HepG2 (cell line): ENCODE measurements at regions not wholly inside any gene's neighbourhood (a gene's known extent, or its start where the extent isn't known, plus 50 kb on each side); places are given as distances from the start of the nearest gene placed in this dataset.

Experiments used
- ATAC-seq: fragments of 200-7000 bp; cut with Tn5 transposase; 3 replicates; pipeline ENCODE4 v1.9.1; 2020; ENCODE audit warnings: mild to moderate bottlenecking, moderate library complexity
- BruUV-seq: library from RNA; stranded (reverse); fragments of 400-500 nt; replicated peaks from 2 replicates; lab custom pipeline; 2021; lab: Mats Ljungman, UMichigan
- CTCF ChIA-PET: fragments of 300-600 bp; formaldehyde crosslinking; extraction: SDS; loops from one replicate; lab custom pipeline; 2021; ENCODE audit warnings: low total read pairs, inconsistent platforms, low intra/inter-chr PET ratio; lab: Yijun Ruan, JAX
- POLR2A ChIA-PET: fragments of 350-600 bp; sonication (Branson Sonifier 250); formaldehyde crosslinking; loops from one replicate; lab custom pipeline; 2020; ENCODE audit warnings: antibody characterized with exemption, inconsistent platforms; lab: Yijun Ruan, JAX
- DNase-seq: peaks from one replicate; pipeline ENCODE4 v3.0.0-alpha.2; 2015; ENCODE audit warnings: low spot score
- FAIRE-seq: peaks from 3 replicates; lab custom pipeline; 2011; peaks lifted over from hg19 to GRCh38; lab: Jason Lieb, UNC
- H2AFZ ChIP-seq: one replicate; pipeline ENCODE4 v1.6.1; 2011; ENCODE audit warnings: low read length, inconsistent platforms
- H3K27ac ChIP-seq: fragments of 300-600 bp; 3 replicates; pipeline ENCODE4 v1.8.0; 2011; ENCODE audit warnings: mixed run types, mild to moderate bottlenecking, mixed read lengths, low read length, inconsistent platforms; ENCODE audit not compliant: insufficient read depth; ENCODE audit errors: extremely low read length
- H3K27me3 ChIP-seq, 2 experiments: fragments of 200-600 bp in 1 of 2; 2 replicates in 1 of 2; 3 replicates in 1 of 2; pipeline versions ENCODE4 v1.6.0 to v1.8.0; 2011; ENCODE audit warnings: low read length in 2 of 2, mild to moderate bottlenecking in 2 of 2, moderate library complexity in 2 of 2, inconsistent platforms in 1 of 2; ENCODE audit not compliant: insufficient read depth in 2 of 2, control insufficient read depth in 1 of 2
- H3K36me3 ChIP-seq, 2 experiments: fragments of 200-600 bp in 1 of 2; replicated peaks in 1 of 2; 2 replicates in 1 of 2; 3 replicates in 1 of 2; pipeline versions ENCODE4 v1.5.1 to v1.8.0; 2011; ENCODE audit warnings: low read length in 2 of 2, inconsistent platforms in 1 of 2; ENCODE audit not compliant: insufficient read depth in 2 of 2, control insufficient read depth in 1 of 2
- H3K4me1 ChIP-seq: 2 replicates; pipeline ENCODE4 v1.5.1; 2012; ENCODE audit warnings: low read length, inconsistent platforms; ENCODE audit not compliant: insufficient read depth
- H3K4me2 ChIP-seq: 2 replicates; pipeline ENCODE4 v1.6.0; 2011; ENCODE audit warnings: low read depth, low read length, inconsistent platforms
- H3K4me3 ChIP-seq, 3 experiments: fragments of 200-600 bp in 1 of 3; sonication (generic), shearing (Covaris generic) in 1 of 3; replicated peaks in 1 of 3; 2 replicates each; pipeline ENCODE4 v1.5.1; 2011 to 2016; ENCODE audit warnings: low read length in 3 of 3, inconsistent platforms in 2 of 3, low read depth in 2 of 3, mild to moderate bottlenecking in 2 of 3, control low read depth in 1 of 3, mixed read lengths in 1 of 3; ENCODE audit not compliant: insufficient read depth in 1 of 3
- H3K79me2 ChIP-seq: one replicate; pipeline ENCODE4 v1.6.1; 2011; ENCODE audit warnings: low read length, inconsistent platforms; ENCODE audit not compliant: insufficient read depth
- H3K9ac ChIP-seq: 2 replicates; pipeline ENCODE4 v1.6.0; 2011; ENCODE audit warnings: mild to moderate bottlenecking, low read depth, low read length, inconsistent platforms; ENCODE audit not compliant: insufficient read depth
- H3K9me3 ChIP-seq: 2 replicates; pipeline ENCODE4 v1.5.1; 2012; ENCODE audit warnings: mild to moderate bottlenecking, low read length
- H4K20me1 ChIP-seq: 2 replicates; pipeline ENCODE4 v1.6.0; 2011; ENCODE audit warnings: inconsistent platforms, mild to moderate bottlenecking, low read length, moderate library complexity; ENCODE audit not compliant: insufficient read depth
- FOSL1 ChIP-seq: sonication (generic); formaldehyde crosslinking; IDR thresholded peaks from 2 replicates; pipeline ENCODE4 v1.9.0; 2021; ENCODE audit warnings: missing genetic modification reagents, borderline replicate concordance
- GTF2F1 ChIP-seq: fragments of 150-350 bp; IDR thresholded peaks from 2 replicates; pipeline ENCODE4 v1.6.1; 2014; ENCODE audit warnings: low read length
- HOXA3 ChIP-seq: sonication (generic); formaldehyde crosslinking; IDR thresholded peaks from 2 replicates; pipeline ENCODE4 v1.5.0; 2020; ENCODE audit warnings: missing genetic modification reagents
- KDM5A ChIP-seq: fragments of 200-600 bp; sonication (generic); IDR thresholded peaks from 2 replicates; pipeline ENCODE4 v1.7.0; 2018; ENCODE audit warnings: antibody characterized with exemption, mild to moderate bottlenecking, low read length, borderline replicate concordance
- MATR3 ChIP-seq: sonication (generic); formaldehyde crosslinking; IDR thresholded peaks from 2 replicates; pipeline ENCODE4 v1.4.0; 2020; ENCODE audit warnings: missing genetic modification reagents
- NFIB ChIP-seq: sonication (generic); formaldehyde crosslinking; IDR thresholded peaks from 2 replicates; pipeline ENCODE4 v1.9.0; 2021; ENCODE audit warnings: missing genetic modification reagents, mild to moderate bottlenecking, borderline replicate concordance
- PRPF4 ChIP-seq: fragments of 200-400 bp; formaldehyde crosslinking; IDR thresholded peaks from 2 replicates; pipeline ENCODE4 v1.6.1; 2016; ENCODE audit warnings: low read length, low read depth; ENCODE audit not compliant: poor library complexity, severe bottlenecking
- STAT5B ChIP-seq: sonication (generic); formaldehyde crosslinking; IDR thresholded peaks from 2 replicates; pipeline ENCODE4 v1.4.0; 2020; ENCODE audit warnings: missing genetic modification reagents
- ZNF570 ChIP-seq: sonication (generic); formaldehyde crosslinking; IDR thresholded peaks from 2 replicates; pipeline ENCODE4 v1.4.0; 2020; ENCODE audit warnings: mild to moderate bottlenecking, missing genetic modification reagents, borderline replicate concordance
- WGBS: methylation state at CpG from one replicate; pipeline ENCODE4 v1.1.6; 2017; ENCODE audit warnings: low lambda C conversion rate; 5-methylcytosine and 5-hydroxymethylcytosine counted together
- in situ Hi-C: cut with HindIII; loops from 2 replicates; pipeline ENCODE4 v1.10.0; 2017; ENCODE audit warnings: low pct_unique_long_range_greater_than_20kb; ENCODE audit not compliant: extremely low pct_ligation_motif_present
- intact Hi-C: fragments of 100-400 bp; cut with micrococcal nuclease; formaldehyde crosslinking; loops from one replicate; pipeline ENCODE4 v1.10.0; 2022; ENCODE audit not compliant: unreplicated experiment
- TF ChIP-seq, protein P1 (sequence below): sonication (generic); formaldehyde crosslinking; IDR thresholded peaks from 2 replicates; pipeline ENCODE4 v1.4.0; 2020; ENCODE audit warnings: missing genetic modification reagents
- TF ChIP-seq, protein P2 (sequence below): sonication (generic); formaldehyde crosslinking; IDR thresholded peaks from 2 replicates; pipeline ENCODE4 v1.5.0; 2020; ENCODE audit warnings: missing genetic modification reagents, mild to moderate bottlenecking, borderline replicate concordance

DNA sequence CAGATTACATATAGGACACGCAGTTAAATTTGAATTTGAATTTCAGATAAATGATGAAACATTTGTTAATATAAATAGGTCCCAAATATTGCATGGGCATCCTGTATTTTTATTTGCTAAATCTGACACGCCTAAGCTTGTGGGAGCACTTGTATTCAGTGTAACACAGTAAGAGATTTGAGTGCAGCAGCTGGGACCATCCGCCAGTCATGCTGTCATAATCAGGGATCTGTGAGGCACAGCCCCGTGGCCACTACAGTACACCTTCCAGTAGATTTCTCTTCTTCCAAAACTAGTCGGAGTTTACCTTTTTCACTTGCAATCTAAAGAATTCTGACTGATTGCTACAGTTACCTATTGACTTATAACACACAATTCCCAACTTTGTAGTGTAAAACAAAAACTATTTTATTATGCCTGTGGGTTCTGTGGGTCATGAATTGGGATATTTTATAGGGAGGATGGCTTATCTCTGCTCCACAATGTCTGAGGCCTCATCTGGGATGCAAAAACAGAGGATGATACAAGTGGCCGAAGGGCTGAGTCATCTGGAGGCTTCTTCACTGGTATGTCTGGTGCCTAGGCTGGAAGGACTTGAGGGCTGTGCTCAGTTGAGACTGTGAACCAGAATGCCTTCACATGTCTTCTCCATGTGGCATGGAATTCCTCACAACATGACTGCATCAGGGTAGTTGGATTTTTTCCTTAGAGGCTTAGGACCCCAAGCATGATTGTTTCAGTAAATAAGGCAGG is 74.1 kb downstream of the PRSS23 start (continued):
- TF ChIP-seq, protein P1, sequence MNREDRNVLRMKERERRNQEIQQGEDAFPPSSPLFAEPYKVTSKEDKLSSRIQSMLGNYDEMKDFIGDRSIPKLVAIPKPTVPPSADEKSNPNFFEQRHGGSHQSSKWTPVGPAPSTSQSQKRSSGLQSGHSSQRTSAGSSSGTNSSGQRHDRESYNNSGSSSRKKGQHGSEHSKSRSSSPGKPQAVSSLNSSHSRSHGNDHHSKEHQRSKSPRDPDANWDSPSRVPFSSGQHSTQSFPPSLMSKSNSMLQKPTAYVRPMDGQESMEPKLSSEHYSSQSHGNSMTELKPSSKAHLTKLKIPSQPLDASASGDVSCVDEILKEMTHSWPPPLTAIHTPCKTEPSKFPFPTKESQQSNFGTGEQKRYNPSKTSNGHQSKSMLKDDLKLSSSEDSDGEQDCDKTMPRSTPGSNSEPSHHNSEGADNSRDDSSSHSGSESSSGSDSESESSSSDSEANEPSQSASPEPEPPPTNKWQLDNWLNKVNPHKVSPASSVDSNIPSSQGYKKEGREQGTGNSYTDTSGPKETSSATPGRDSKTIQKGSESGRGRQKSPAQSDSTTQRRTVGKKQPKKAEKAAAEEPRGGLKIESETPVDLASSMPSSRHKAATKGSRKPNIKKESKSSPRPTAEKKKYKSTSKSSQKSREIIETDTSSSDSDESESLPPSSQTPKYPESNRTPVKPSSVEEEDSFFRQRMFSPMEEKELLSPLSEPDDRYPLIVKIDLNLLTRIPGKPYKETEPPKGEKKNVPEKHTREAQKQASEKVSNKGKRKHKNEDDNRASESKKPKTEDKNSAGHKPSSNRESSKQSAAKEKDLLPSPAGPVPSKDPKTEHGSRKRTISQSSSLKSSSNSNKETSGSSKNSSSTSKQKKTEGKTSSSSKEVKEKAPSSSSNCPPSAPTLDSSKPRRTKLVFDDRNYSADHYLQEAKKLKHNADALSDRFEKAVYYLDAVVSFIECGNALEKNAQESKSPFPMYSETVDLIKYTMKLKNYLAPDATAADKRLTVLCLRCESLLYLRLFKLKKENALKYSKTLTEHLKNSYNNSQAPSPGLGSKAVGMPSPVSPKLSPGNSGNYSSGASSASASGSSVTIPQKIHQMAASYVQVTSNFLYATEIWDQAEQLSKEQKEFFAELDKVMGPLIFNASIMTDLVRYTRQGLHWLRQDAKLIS (CRISPR knock-in tag): no peak
- TF ChIP-seq FOSL1 (CRISPR knock-in tag) (no peak), PRPF4 (no peak), KDM5A (no peak)
- TF ChIP-seq, protein P2, sequence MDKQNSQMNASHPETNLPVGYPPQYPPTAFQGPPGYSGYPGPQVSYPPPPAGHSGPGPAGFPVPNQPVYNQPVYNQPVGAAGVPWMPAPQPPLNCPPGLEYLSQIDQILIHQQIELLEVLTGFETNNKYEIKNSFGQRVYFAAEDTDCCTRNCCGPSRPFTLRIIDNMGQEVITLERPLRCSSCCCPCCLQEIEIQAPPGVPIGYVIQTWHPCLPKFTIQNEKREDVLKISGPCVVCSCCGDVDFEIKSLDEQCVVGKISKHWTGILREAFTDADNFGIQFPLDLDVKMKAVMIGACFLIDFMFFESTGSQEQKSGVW: no peak
- TF ChIP-seq, all 625 proteins: peak for 0

DNA sequence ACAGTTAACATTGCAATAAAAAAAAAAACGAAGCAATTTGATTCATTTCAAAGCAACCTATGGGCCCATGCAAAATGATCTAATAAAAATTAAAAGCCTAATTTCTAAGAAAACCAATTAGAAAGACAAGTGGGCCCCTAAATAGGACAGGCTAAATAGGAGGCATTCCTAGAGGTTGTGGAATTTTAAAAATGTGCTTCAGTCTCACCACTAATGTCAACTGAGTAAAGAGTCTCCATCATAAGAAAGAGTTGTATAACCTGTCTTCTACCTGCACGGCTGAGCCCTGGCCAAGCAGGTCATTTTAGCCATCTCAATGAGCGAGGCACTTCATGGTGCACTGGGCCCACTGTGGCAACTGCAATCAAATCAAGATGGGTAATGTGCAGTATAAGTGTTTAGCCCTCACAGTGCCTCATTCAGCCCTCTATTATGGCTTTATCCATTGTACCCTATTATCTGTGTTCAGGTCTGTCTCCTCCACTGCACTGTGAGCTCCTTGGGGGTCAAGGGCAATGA is 76.4 kb downstream of the PRSS23 start:
- no peaks in the 10 kb centered on the region for H3K4me1 ChIP-seq
- in situ Hi-C loops: no loop called here
- H3K4me3 ChIP-seq: no peak overlapping the region
- FAIRE-seq (no peak), DNase-seq (no peak), ATAC-seq (no peak)
- no TSS peak for BruUV-seq
- TF ChIP-seq STAT5B (no peak), MATR3 (CRISPR knock-in tag) (no peak), NFIB (no peak), GTF2F1 (no peak), ZNF570 (CRISPR knock-in tag) (no peak), HOXA3 (CRISPR knock-in tag) (no peak)
- intact Hi-C loops: no loop called here
- ChIA-PET CTCF (no interaction called here), POLR2A (no interaction called here)
- H3K27ac ChIP-seq: no peak overlapping the region
- H3K79me2 ChIP-seq: no peaks in the 10 kb centered on the region
- no peaks in the 10 kb centered on the region for H3K9me3 ChIP-seq
- H3K9ac ChIP-seq: no peak overlapping the region
- no peak overlapping the region for H2AFZ ChIP-seq
- no peaks in the 10 kb centered on the region for H3K36me3 ChIP-seq
- H3K27me3 ChIP-seq: peaks cover 0 to 5% of the 10 kb centered on the region in 2 experiments; a peak in 3 of 5 replicates
- no peak overlapping the region for H3K4me2 ChIP-seq
- 29% methylated on average over 3 of the region's 3 CpGs for WGBS
- H4K20me1 ChIP-seq: no peaks in the 10 kb centered on the region
